Fibroblast of gingiva (primary cell): ENCODE measurements at regions not wholly inside any gene's neighbourhood (a gene's known extent, or its start where the extent isn't known, plus 50 kb on each side); places are given as distances from the start of the nearest gene placed in this dataset.

Experiments used
- DNase-seq: peaks from one replicate; pipeline ENCODE4 v3.0.0-alpha.2; 2011; ENCODE audit warnings: low read depth

GRCh38 chrX:44042116-44042515, 68.9 kb upstream of the NDP start:
- DNase-seq: peak; percentile 66

GRCh38 chrX:44040406-44040805, 67.2 kb upstream of the NDP start:
- DNase-seq: no peak

GRCh38 chrX:44039556-44039955, 66.4 kb upstream of the NDP start:
- no peak for DNase-seq

- DNase-seq: peak; percentile 59
These were observed 63.1 kb upstream of the NDP start for GRCh38 chrX:44036336-44036735.

GRCh38 chrX:44035571-44035970, 62.4 kb upstream of the NDP start:
- peak; percentile 8 for DNase-seq

GRCh38 chrX:44032479-44032878, 59.3 kb upstream of the NDP start:
- DNase-seq: peak; percentile 1

- peak; percentile 26 for DNase-seq
These were observed 52.4 kb upstream of the NDP start for GRCh38 chrX:44025555-44025954.
